AG10803 (cell line): ENCODE measurements at regions not wholly inside any gene's neighbourhood (a gene's known extent, or its start where the extent isn't known, plus 50 kb on each side); places are given as distances from the start of the nearest gene placed in this dataset.

Source experiments
- DNase-seq: peaks from one replicate; pipeline ENCODE4 v3.0.0; 2010; ENCODE audit warnings: low read depth
- H3K4me3 ChIP-seq: 2 replicates; pipeline ENCODE4 v1.5.1; 2011; ENCODE audit warnings: mild to moderate bottlenecking, low read length, control low read depth
- CTCF ChIP-seq: conservative IDR thresholded peaks from 2 replicates; pipeline ENCODE4 v1.5.1; 2011; ENCODE audit warnings: mild to moderate bottlenecking, low read length, control low read depth, inconsistent platforms

- no peak for TF ChIP-seq CTCF
- no peak overlapping the region for H3K4me3 ChIP-seq
- no peak for DNase-seq
These were observed 186.1 kb downstream of the GIPC2 start for GRCh38 chr1:78231894-78232293.

- DNase-seq: no peak
These were observed 186.9 kb downstream of the GIPC2 start for GRCh38 chr1:78232630-78233029.

GRCh38 chr1:78234496-78234895 is 188.7 kb downstream of the GIPC2 start:
- no peak for TF ChIP-seq CTCF
- no peak overlapping the region for H3K4me3 ChIP-seq
- no peak for DNase-seq

More at GRCh38 chr1:78232630-78233029, 186.9 kb downstream of the GIPC2 start:
- no peak overlapping the region for H3K4me3 ChIP-seq
- no peak for TF ChIP-seq CTCF

GRCh38 chr1:78236716-78237115 is 190.9 kb downstream of the GIPC2 start:
- no peak overlapping the region for H3K4me3 ChIP-seq
- peak; percentile 53 for DNase-seq
- TF ChIP-seq CTCF: no peak

DNA sequence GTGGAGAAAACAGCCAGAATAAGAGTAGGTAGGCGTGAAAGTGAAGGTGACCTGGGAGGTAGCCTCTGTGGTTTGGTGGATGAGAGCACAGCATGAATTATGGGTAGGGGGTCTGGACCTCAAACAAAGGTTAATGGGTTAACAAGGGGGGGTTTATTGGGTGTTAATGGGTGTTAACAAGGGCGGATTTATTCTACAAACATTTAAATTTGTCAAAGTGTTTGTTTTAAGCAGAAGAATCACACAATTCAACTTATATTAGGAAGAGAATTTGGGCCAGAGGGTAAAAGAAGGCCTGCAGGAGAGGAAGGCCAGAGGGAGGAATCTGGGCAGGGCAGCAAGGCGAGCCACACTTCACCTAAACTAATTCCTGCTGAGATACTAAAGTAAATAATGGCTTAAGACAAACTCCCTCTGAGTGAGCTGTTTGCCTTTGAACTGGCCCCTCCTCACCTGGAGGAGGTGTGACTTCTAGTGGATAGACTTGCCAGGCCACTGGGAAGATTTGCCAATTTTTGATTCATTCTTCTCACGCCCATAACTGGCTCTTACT is 191.7 kb downstream of the GIPC2 start:
- H3K4me3 ChIP-seq: no peak overlapping the region
- no peak for DNase-seq
- TF ChIP-seq CTCF: no peak

GRCh38 chr1:78240191-78240590 is 194.4 kb downstream of the GIPC2 start:
- H3K4me3 ChIP-seq: no peak overlapping the region
- no peak for DNase-seq
- no peak for TF ChIP-seq CTCF

DNA sequence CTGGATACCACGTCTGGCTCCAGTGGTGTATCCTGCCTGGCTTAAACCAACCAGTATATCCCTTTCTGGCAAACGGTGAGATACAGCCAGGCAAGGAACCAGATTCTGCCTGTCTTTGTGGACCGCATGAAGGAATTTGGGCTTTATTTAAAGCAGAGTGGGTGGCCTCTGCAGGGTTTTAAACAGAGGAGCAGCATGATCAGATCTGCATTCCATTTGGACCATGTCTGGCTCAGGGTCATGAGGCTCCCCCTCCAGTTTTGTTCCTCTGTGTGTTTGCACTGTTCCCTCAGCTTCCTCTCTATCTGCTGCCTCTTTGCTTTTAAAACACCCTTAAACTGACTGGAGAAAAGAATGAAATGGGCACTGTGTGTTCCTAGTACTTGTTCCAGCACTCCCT is 195.0 kb downstream of the GIPC2 start:
- no peak overlapping the region for H3K4me3 ChIP-seq
- TF ChIP-seq CTCF: no peak
- peak; percentile 69 for DNase-seq
